PC-3 (cell line): ENCODE measurements at regions not wholly inside any gene's neighbourhood (a gene's known extent, or its start where the extent isn't known, plus 50 kb on each side); places are given as distances from the start of the nearest gene placed in this dataset.

Experiments
- CTCF ChIP-seq: fragments of 300-600 bp; sonication (generic); conservative IDR thresholded peaks from 2 replicates; pipeline ENCODE4 v1.5.1; 2017; ENCODE audit warnings: antibody characterized with exemption, low read depth, mild to moderate bottlenecking, low read length
- EZH2 ChIP-seq: fragments of 300-600 bp; sonication (generic); IDR thresholded peaks from one replicate; pipeline ENCODE4 v1.6.1; 2017; ENCODE audit warnings: antibody characterized with exemption, mild to moderate bottlenecking, low read length; ENCODE audit not compliant: unreplicated experiment
- EZH2phosphoT487 ChIP-seq: fragments of 300-600 bp; sonication (generic); IDR thresholded peaks from 2 replicates; pipeline ENCODE4 v1.6.1; 2018; ENCODE audit warnings: mild to moderate bottlenecking, antibody characterized with exemption, low read length, borderline replicate concordance

GRCh38 chr2:239476757-239477585 is 76.2 kb upstream of the HDAC4 start:
- TF ChIP-seq EZH2 (no peak), CTCF (no peak), EZH2phosphoT487 (no peak)
